Loucy (cell line): ENCODE measurements at regions not wholly inside any gene's neighbourhood (a gene's known extent, or its start where the extent isn't known, plus 50 kb on each side); places are given as distances from the start of the nearest gene placed in this dataset.

Experiments
- H2AFZ ChIP-seq: fragments of 200-600 bp; sonication (generic); 2 replicates; pipeline ENCODE4 v1.6.0; 2016; ENCODE audit warnings: antibody characterized with exemption, mild to moderate bottlenecking, low read length, moderate library complexity
- H3F3A ChIP-seq: fragments of 200-600 bp; 2 replicates; pipeline ENCODE4 v1.6.0; 2016; ENCODE audit warnings: antibody characterized with exemption, low read depth, mild to moderate bottlenecking
- H3K27me3 ChIP-seq: fragments of 200-600 bp; sonication (generic); 2 replicates; pipeline ENCODE4 v1.6.1; 2014; ENCODE audit warnings: low read length, mild to moderate bottlenecking; ENCODE audit not compliant: insufficient read depth, poor library complexity, severe bottlenecking
- H3K36me3 ChIP-seq: fragments of 200-600 bp; sonication (generic); 2 replicates; pipeline ENCODE4 v1.6.1; 2016; ENCODE audit warnings: low read length; ENCODE audit not compliant: insufficient read depth
- H3K4me1 ChIP-seq: fragments of 200-600 bp; sonication (generic); 2 replicates; pipeline ENCODE4 v1.5.1; 2014; ENCODE audit warnings: low read length, mild to moderate bottlenecking; ENCODE audit not compliant: insufficient read depth, poor library complexity, severe bottlenecking
- H3K4me2 ChIP-seq: fragments of 200-600 bp; sonication (generic); 2 replicates; pipeline ENCODE4 v1.6.0; 2014; ENCODE audit warnings: antibody characterized with exemption, low read length, low read depth, mild to moderate bottlenecking; ENCODE audit not compliant: poor library complexity, severe bottlenecking
- H3K4me3 ChIP-seq: fragments of 200-600 bp; sonication (generic); 2 replicates; pipeline ENCODE4 v1.5.1; 2014; ENCODE audit warnings: low read length, mild to moderate bottlenecking, mixed read lengths; ENCODE audit not compliant: poor library complexity, severe bottlenecking
- H3K79me2 ChIP-seq: fragments of 200-600 bp; sonication (generic); 2 replicates; pipeline ENCODE4 v1.6.1; 2014; ENCODE audit warnings: low read length; ENCODE audit not compliant: insufficient read depth
- H3K9ac ChIP-seq: fragments of 200-600 bp; sonication (generic); 2 replicates; pipeline ENCODE4 v1.6.0; 2014; ENCODE audit warnings: mild to moderate bottlenecking, low read depth, low read length, moderate library complexity; ENCODE audit not compliant: poor library complexity, severe bottlenecking
- H3K9me2 ChIP-seq: fragments of 200-600 bp; sonication (generic); replicated peaks from 2 replicates; pipeline ENCODE4 v1.6.1; 2016; ENCODE audit warnings: low read depth, low read length, mixed read lengths
- H3K9me3 ChIP-seq: fragments of 200-600 bp; sonication (generic); 2 replicates; pipeline ENCODE4 v1.6.1; 2014; ENCODE audit warnings: mild to moderate bottlenecking, antibody characterized with exemption, low read length, low read depth; ENCODE audit not compliant: insufficient read depth
- H4K20me1 ChIP-seq: fragments of 200-600 bp; sonication (generic); 2 replicates; pipeline ENCODE4 v1.6.0; 2014; ENCODE audit warnings: antibody characterized with exemption, low read length, mild to moderate bottlenecking; ENCODE audit not compliant: insufficient read depth, poor library complexity, severe bottlenecking
- CTCF ChIP-seq: fragments of 200-600 bp; sonication (generic); conservative IDR thresholded peaks from 2 replicates; pipeline ENCODE4 v1.5.1; 2014; ENCODE audit warnings: mild to moderate bottlenecking, antibody characterized with exemption, low read length
- EZH2phosphoT487 ChIP-seq: fragments of 200-600 bp; IDR thresholded peaks from 2 replicates; pipeline ENCODE4 v1.6.1; 2018; ENCODE audit warnings: antibody characterized with exemption, mild to moderate bottlenecking, moderate library complexity, borderline replicate concordance

- no peaks in the 10 kb centered on the region for H3K9me3 ChIP-seq
- no peaks in the 10 kb centered on the region for H3K9me2 ChIP-seq
- no peak overlapping the region for H2AFZ ChIP-seq
- no peaks in the 10 kb centered on the region for H3K4me1 ChIP-seq
- no peak overlapping the region for H3K9ac ChIP-seq
- TF ChIP-seq CTCF (no peak), EZH2phosphoT487 (no peak)
- no peak overlapping the region for H3K4me3 ChIP-seq
- H3K36me3 ChIP-seq = peaks cover 25% of the 10 kb centered on the region; the same call in 1 of the 2 replicates
- peaks cover 37% of the 10 kb centered on the region for H3K79me2 ChIP-seq
- no peaks in the 10 kb centered on the region for H3K27me3 ChIP-seq
- H3K4me2 ChIP-seq = no peak overlapping the region
- peaks cover 12% of the 10 kb centered on the region for H4K20me1 ChIP-seq
- H3F3A ChIP-seq = no peaks in the 10 kb centered on the region
Observed at GRCh38 chr7:130943336-130943901, 209.4 kb upstream of the KLF14 start.

- H3K9me3 ChIP-seq = no peaks in the 10 kb centered on the region
- H3K4me3 ChIP-seq = no peak overlapping the region
- H3F3A ChIP-seq = no peaks in the 10 kb centered on the region
- no peaks in the 10 kb centered on the region for H3K27me3 ChIP-seq
- no peak overlapping the region for H3K4me2 ChIP-seq
- H4K20me1 ChIP-seq = peaks cover 12% of the 10 kb centered on the region
- H3K9me2 ChIP-seq = no peaks in the 10 kb centered on the region
- no peak overlapping the region for H3K9ac ChIP-seq
- TF ChIP-seq CTCF (no peak), EZH2phosphoT487 (no peak)
- H2AFZ ChIP-seq = no peak overlapping the region
- peaks cover 41% of the 10 kb centered on the region for H3K79me2 ChIP-seq
- H3K4me1 ChIP-seq = no peaks in the 10 kb centered on the region
- peaks cover 25% of the 10 kb centered on the region; the same call in 1 of the 2 replicates for H3K36me3 ChIP-seq
Observed at GRCh38 chr7:130943981-130944380, 210.0 kb upstream of the KLF14 start.

GRCh38 chr7:130944997-130945396, 211.0 kb upstream of the KLF14 start:
- H3K9ac ChIP-seq = no peak overlapping the region
- H3K4me3 ChIP-seq = no peak overlapping the region
- no peaks in the 10 kb centered on the region for H3K9me3 ChIP-seq
- H3K9me2 ChIP-seq = no peaks in the 10 kb centered on the region
- no peak for TF ChIP-seq CTCF
- no peak for TF ChIP-seq EZH2phosphoT487
- H3K4me1 ChIP-seq = no peaks in the 10 kb centered on the region
- no peak overlapping the region for H2AFZ ChIP-seq
- peaks cover 42% of the 10 kb centered on the region for H3K79me2 ChIP-seq
- H3K36me3 ChIP-seq = peaks cover 25% of the 10 kb centered on the region; the same call in 1 of the 2 replicates
- H3K27me3 ChIP-seq = no peaks in the 10 kb centered on the region
- no peak overlapping the region for H3K4me2 ChIP-seq
- H4K20me1 ChIP-seq = peaks cover 15% of the 10 kb centered on the region
- H3F3A ChIP-seq = no peaks in the 10 kb centered on the region
